OCI-LY1 (cell line): ENCODE measurements at regions not wholly inside any gene's neighbourhood (a gene's known extent, or its start where the extent isn't known, plus 50 kb on each side); places are given as distances from the start of the nearest gene placed in this dataset.

Source experiments
- CTCF ChIP-seq: fragments of 200-600 bp; sonication (generic), shearing (Covaris generic); IDR thresholded peaks from 2 replicates; pipeline ENCODE4 v1.5.1; 2017; ENCODE audit warnings: mild to moderate bottlenecking, antibody characterized with exemption, low read length, moderate library complexity, mixed read lengths
- EZH2 ChIP-seq: fragments of 200-600 bp; sonication (generic), shearing (Covaris generic); IDR thresholded peaks from 2 replicates; pipeline ENCODE4 v1.8.0; 2017; ENCODE audit warnings: borderline replicate concordance, mixed run types, mild to moderate bottlenecking, antibody characterized with exemption, low read length, moderate library complexity, mixed read lengths

DNA sequence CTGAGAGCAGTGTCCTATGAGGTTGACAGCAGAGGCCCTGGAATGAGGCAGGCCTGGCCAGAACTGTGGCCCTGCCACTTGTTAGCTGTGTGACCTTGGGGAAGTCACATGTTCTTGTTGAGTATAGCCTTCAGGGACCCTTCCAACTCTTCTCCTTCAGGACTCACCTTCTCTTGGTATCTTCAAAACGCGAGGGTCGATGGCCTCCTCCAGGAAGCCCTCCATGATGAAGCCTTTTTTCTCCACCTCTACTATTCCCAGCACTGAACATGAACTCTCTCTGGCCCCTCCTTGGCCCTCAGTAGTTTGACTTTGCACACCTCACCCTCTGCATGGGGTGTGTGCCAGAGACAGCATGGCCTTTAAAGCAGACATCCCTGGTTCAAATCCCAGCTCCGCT is 195.1 kb upstream of the LINGO1 start:
- TF ChIP-seq EZH2 (no peak), CTCF (no peak)
